PC-9 (cell line): ENCODE measurements at regions not wholly inside any gene's neighbourhood (a gene's known extent, or its start where the extent isn't known, plus 50 kb on each side); places are given as distances from the start of the nearest gene placed in this dataset.

ENCODE experiments used
- BruUV-seq: library from RNA; stranded (reverse); fragments of 400-500 nt; replicated peaks from 2 replicates; lab custom pipeline; 2021; lab: Mats Ljungman, UMichigan
- CTCF ChIA-PET: fragments of 300-600 bp; sonication (Branson Sonifier 250); formaldehyde crosslinking; loops from one replicate; lab custom pipeline; 2022; ENCODE audit warnings: antibody characterized with exemption; lab: Charles Lee
- POLR2A ChIA-PET: fragments of 300-600 bp; sonication (Branson Sonifier 250); formaldehyde crosslinking; loops from one replicate; lab custom pipeline; 2022; ENCODE audit warnings: antibody characterized with exemption; ENCODE audit not compliant: unreplicated experiment; lab: Charles Lee
- DNase-seq, 2 experiments: peaks; one replicate each; pipeline versions ENCODE4 v3.0.0 to v3.0.0-alpha.2; 2015 to 2022; ENCODE audit warnings: mixed read lengths in 1 of 2
- H2AFZ ChIP-seq: fragments of 200-600 bp; sonication (generic); 2 replicates; pipeline ENCODE4 v1.8.1; 2017; ENCODE audit warnings: antibody characterized with exemption
- H3F3A ChIP-seq: fragments of 200-600 bp; sonication (generic); 2 replicates; pipeline ENCODE4 v1.8.1; 2017; ENCODE audit warnings: antibody characterized with exemption, mild to moderate bottlenecking, low read depth; ENCODE audit not compliant: insufficient read depth
- H3K27ac ChIP-seq: fragments of 200-600 bp; sonication (generic); 2 replicates; pipeline ENCODE4 v1.6.1; 2016; ENCODE audit warnings: mixed run types
- H3K27me3 ChIP-seq: fragments of 200-600 bp; sonication (generic); 2 replicates; pipeline ENCODE4 v1.6.1; 2016; ENCODE audit warnings: low read depth, mixed run types; ENCODE audit not compliant: insufficient read depth
- H3K36me3 ChIP-seq: fragments of 200-600 bp; sonication (generic); 2 replicates; pipeline ENCODE4 v1.6.1; 2016; ENCODE audit warnings: low read depth, mixed run types
- H3K4me1 ChIP-seq: fragments of 200-600 bp; sonication (generic); replicated peaks from 2 replicates; pipeline ENCODE4 v1.6.1; 2016; ENCODE audit warnings: mixed run types; ENCODE audit not compliant: insufficient read depth
- H3K4me2 ChIP-seq: fragments of 200-600 bp; sonication (generic); 2 replicates; pipeline ENCODE4 v1.6.1; 2017; ENCODE audit warnings: mixed run types
- H3K4me3 ChIP-seq: fragments of 200-600 bp; sonication (generic); 2 replicates; pipeline ENCODE4 v1.6.1; 2016; ENCODE audit warnings: mixed run types
- H3K79me2 ChIP-seq: fragments of 200-600 bp; sonication (generic); 2 replicates; pipeline ENCODE4 v1.6.1; 2017; ENCODE audit warnings: low read depth, mixed run types
- H3K9me2 ChIP-seq: fragments of 200-600 bp; sonication (generic); 2 replicates; pipeline ENCODE4 v1.8.1; 2017; ENCODE audit warnings: mild to moderate bottlenecking; ENCODE audit not compliant: insufficient read depth
- H3K9me3 ChIP-seq: fragments of 200-600 bp; sonication (generic); 2 replicates; pipeline ENCODE4 v1.8.1; 2016; ENCODE audit warnings: low read depth; ENCODE audit not compliant: insufficient read depth
- H4K20me1 ChIP-seq: fragments of 200-600 bp; sonication (generic); 2 replicates; pipeline ENCODE4 v1.8.1; 2017; ENCODE audit not compliant: insufficient read depth
- EZH2 ChIP-seq: fragments of 200-600 bp; sonication (generic); IDR thresholded peaks from 2 replicates; pipeline ENCODE4 v1.8.0; 2017; ENCODE audit warnings: antibody characterized with exemption, low read depth
- intact Hi-C: fragments of 100-400 bp; cut with micrococcal nuclease; formaldehyde crosslinking; loops from one replicate; pipeline ENCODE4 v1.10.0; 2022; ENCODE audit not compliant: unreplicated experiment
- TF ChIP-seq, protein P1 (sequence below): fragments of 200-600 bp; sonication (generic); conservative IDR thresholded peaks from 2 replicates; pipeline ENCODE4 v1.6.1; 2017; ENCODE audit warnings: mixed run types, antibody characterized with exemption, mild to moderate bottlenecking, moderate library complexity

DNA sequence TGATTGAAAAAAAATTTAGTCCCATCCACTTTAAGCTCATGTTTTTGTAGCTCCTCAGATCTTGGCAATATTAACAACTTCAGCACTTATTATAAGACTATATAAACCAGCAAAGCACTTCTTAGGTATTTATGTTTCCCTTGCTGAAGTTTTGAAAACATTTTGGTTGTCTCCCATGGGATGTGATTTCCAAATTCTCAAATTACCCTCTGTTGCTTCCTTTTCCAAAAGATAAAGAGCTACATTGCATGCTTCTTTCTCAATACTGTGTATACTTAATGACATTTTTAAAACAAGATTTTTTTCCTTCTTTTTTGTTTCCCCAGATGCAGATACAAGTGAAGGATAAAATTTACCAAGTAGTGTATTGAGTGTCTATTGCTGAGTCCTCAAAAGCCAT, 567.1 kb downstream of the CSNK1G3 start:
- BruUV-seq, result no TSS peak
- CTCF ChIA-PET, result no interaction called here
- H3K4me3 ChIP-seq, result no peak overlapping the region

DNA sequence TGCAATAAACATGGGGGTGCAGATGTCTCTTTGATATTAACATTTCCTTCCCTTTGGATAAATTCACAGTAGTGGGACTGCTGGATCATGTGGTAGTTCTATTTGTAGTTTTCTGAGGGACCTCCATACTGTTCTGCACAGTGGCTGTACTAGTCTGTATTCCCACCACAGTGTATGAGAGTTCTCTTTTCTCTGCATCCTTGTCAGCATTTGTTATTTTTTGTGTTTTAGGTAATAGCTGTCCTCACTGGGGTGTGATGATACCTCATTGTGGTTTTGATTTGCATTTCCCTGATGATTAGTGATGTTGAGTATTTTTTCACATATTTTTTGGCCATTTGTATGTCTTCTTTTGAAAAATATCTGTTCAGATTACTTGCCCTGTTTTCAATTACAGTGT, 562.5 kb downstream of the CSNK1G3 start:
- CTCF ChIA-PET, result no interaction called here
- BruUV-seq, result no TSS peak

More for the DNA sequence above, 567.1 kb downstream of the CSNK1G3 start:
- no peak overlapping the region for H3K27ac ChIP-seq
- H3K79me2 ChIP-seq, result no peaks in the 10 kb centered on the region
- H3K27me3 ChIP-seq, result no peaks in the 10 kb centered on the region
- POLR2A ChIA-PET, result no interaction called here
- H3K4me1 ChIP-seq, result no peaks in the 10 kb centered on the region
- no peaks in the 10 kb centered on the region for H3K9me2 ChIP-seq
- no peaks in the 10 kb centered on the region for H3F3A ChIP-seq
- no peaks in the 10 kb centered on the region for H3K36me3 ChIP-seq
- no peaks in the 10 kb centered on the region for H3K9me3 ChIP-seq
- H3K4me2 ChIP-seq, result no peak overlapping the region
- no peak for DNase-seq
- intact Hi-C loops, result no loop called here
- no peak overlapping the region for H2AFZ ChIP-seq
- no peaks in the 10 kb centered on the region for H4K20me1 ChIP-seq
- no peak for TF ChIP-seq EZH2
- TF ChIP-seq, protein P1, sequence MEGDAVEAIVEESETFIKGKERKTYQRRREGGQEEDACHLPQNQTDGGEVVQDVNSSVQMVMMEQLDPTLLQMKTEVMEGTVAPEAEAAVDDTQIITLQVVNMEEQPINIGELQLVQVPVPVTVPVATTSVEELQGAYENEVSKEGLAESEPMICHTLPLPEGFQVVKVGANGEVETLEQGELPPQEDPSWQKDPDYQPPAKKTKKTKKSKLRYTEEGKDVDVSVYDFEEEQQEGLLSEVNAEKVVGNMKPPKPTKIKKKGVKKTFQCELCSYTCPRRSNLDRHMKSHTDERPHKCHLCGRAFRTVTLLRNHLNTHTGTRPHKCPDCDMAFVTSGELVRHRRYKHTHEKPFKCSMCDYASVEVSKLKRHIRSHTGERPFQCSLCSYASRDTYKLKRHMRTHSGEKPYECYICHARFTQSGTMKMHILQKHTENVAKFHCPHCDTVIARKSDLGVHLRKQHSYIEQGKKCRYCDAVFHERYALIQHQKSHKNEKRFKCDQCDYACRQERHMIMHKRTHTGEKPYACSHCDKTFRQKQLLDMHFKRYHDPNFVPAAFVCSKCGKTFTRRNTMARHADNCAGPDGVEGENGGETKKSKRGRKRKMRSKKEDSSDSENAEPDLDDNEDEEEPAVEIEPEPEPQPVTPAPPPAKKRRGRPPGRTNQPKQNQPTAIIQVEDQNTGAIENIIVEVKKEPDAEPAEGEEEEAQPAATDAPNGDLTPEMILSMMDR, result no peak

DNA sequence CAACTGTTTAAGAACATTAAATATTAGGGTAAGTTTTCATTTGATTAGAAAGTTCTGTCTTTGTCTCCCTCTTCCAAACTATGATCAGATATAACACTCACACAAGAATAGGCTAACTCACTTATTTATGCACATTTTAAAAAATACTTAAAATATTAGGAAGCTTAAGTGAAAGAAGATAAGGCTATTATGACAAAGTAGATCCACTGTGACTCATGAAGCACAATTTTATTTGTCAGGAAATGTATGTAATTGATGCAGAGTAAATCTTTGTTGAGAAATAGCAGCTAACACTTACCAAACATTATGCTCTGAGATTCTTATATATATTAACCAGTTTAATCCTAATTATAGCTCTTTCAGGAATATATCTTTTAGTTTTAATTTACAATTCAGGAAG, 560.6 kb downstream of the CSNK1G3 start:
- H3K4me2 ChIP-seq, result no peak overlapping the region

More for the DNA sequence above, 562.5 kb downstream of the CSNK1G3 start:
- no peak overlapping the region for H3K4me2 ChIP-seq
- H3K36me3 ChIP-seq, result no peaks in the 10 kb centered on the region
- intact Hi-C loops, result no loop called here
- H3K4me1 ChIP-seq, result no peaks in the 10 kb centered on the region
- no peak overlapping the region for H3K4me3 ChIP-seq
- no peaks in the 10 kb centered on the region for H4K20me1 ChIP-seq
- H3F3A ChIP-seq, result no peaks in the 10 kb centered on the region
- no peaks in the 10 kb centered on the region for H3K79me2 ChIP-seq
- no peak for DNase-seq
- H3K27ac ChIP-seq, result no peak overlapping the region
- POLR2A ChIA-PET, result no interaction called here
- no peak overlapping the region for H2AFZ ChIP-seq
- no peaks in the 10 kb centered on the region for H3K9me3 ChIP-seq
- no peaks in the 10 kb centered on the region for H3K27me3 ChIP-seq
- TF ChIP-seq, protein P1, result no peak
- TF ChIP-seq EZH2, result no peak
- H3K9me2 ChIP-seq, result no peaks in the 10 kb centered on the region

More for the DNA sequence above, 560.6 kb downstream of the CSNK1G3 start:
- Histone ChIP-seq H3K4me1 (no peaks in the 10 kb centered on the region), H3K27ac (no peak overlapping the region), H3K9me3 (no peaks in the 10 kb centered on the region), H3K9me2 (no peaks in the 10 kb centered on the region), H3F3A (no peaks in the 10 kb centered on the region), H3K79me2 (no peaks in the 10 kb centered on the region), H2AFZ (no peak overlapping the region), H3K4me3 (no peak overlapping the region), H3K27me3 (no peaks in the 10 kb centered on the region), H4K20me1 (no peaks in the 10 kb centered on the region), H3K36me3 (no peaks in the 10 kb centered on the region)
- ChIA-PET CTCF (no interaction called here), POLR2A (no interaction called here)
- intact Hi-C loops, result no loop called here
- BruUV-seq, result no TSS peak
- no peak for DNase-seq
- TF ChIP-seq, protein P1, result no peak
- TF ChIP-seq EZH2, result no peak
